ENCODE measurements at regions not wholly inside any gene's neighbourhood (a gene's known extent, or its start where the extent isn't known, plus 50 kb on each side); places are given as distances from the start of the nearest gene placed in this dataset.
A peak's percentile ranks its signal among the peaks of the same experiment; 100 is the strongest.

GRCh38 chrX:567891-568290 lies 62.7 kb upstream of the SHOX start:
- DNase-seq (no peak), ATAC-seq (no peak)
- H3K36me3 Mint-ChIP-seq = no peaks in the 10 kb centered on the region

GRCh38 chrX:568311-568710 lies 62.3 kb upstream of the SHOX start:
- CTCF ChIA-PET = no interaction called here
- no peaks in the 10 kb centered on the region for H3K4me1 Mint-ChIP-seq
- no peaks in the 10 kb centered on the region for H3K36me3 Mint-ChIP-seq
- no peak overlapping the region for H3K4me3 Mint-ChIP-seq
- ATAC-seq = no peak
- no peaks in the 10 kb centered on the region for H3K27me3 Mint-ChIP-seq
- no peak overlapping the region for H3K27ac Mint-ChIP-seq
- DNase-seq = no peak
- H3K9me3 Mint-ChIP-seq (ENCODE audit: low read depth) = peaks cover 23% of the 10 kb centered on the region

More at GRCh38 chrX:567891-568290, 62.7 kb upstream of the SHOX start:
- Mint-ChIP-seq H3K27ac (no peak overlapping the region), H3K4me1 (no peaks in the 10 kb centered on the region), H3K9me3 (ENCODE audit: low read depth) (peaks cover 23% of the 10 kb centered on the region), H3K4me3 (no peak overlapping the region), H3K27me3 (no peaks in the 10 kb centered on the region)
- CTCF ChIA-PET = no interaction called here

- no peak for DNase-seq
- CTCF ChIA-PET = no interaction called here
- peak; percentile 34 for ATAC-seq
- peaks cover 12% of the 10 kb centered on the region for H3K9me3 Mint-ChIP-seq (ENCODE audit: low read depth)
- no peak overlapping the region for H3K4me3 Mint-ChIP-seq
- H3K4me1 Mint-ChIP-seq = no peaks in the 10 kb centered on the region
- H3K36me3 Mint-ChIP-seq = no peaks in the 10 kb centered on the region
- no peak overlapping the region for H3K27ac Mint-ChIP-seq
- no peaks in the 10 kb centered on the region for H3K27me3 Mint-ChIP-seq
These were observed 58.0 kb upstream of the SHOX start for GRCh38 chrX:572538-573124.

- DNase-seq (peak; percentile 48), ATAC-seq (no peak)
- H3K27me3 Mint-ChIP-seq = no peaks in the 10 kb centered on the region
- CTCF ChIA-PET = no interaction called here
- no peaks in the 10 kb centered on the region for H3K36me3 Mint-ChIP-seq
- H3K4me1 Mint-ChIP-seq = no peaks in the 10 kb centered on the region
- no peak overlapping the region for H3K27ac Mint-ChIP-seq
- peaks cover 18% of the 10 kb centered on the region for H3K9me3 Mint-ChIP-seq (ENCODE audit: low read depth)
- no peak overlapping the region for H3K4me3 Mint-ChIP-seq
These were observed 56.3 kb upstream of the SHOX start for GRCh38 chrX:574251-574650.

- ATAC-seq (no peak), DNase-seq (no peak)
- H3K4me1 Mint-ChIP-seq = no peaks in the 10 kb centered on the region
- no peaks in the 10 kb centered on the region for H3K36me3 Mint-ChIP-seq
- no peak overlapping the region for H3K27ac Mint-ChIP-seq
- H3K9me3 Mint-ChIP-seq (ENCODE audit: low read depth) = peaks cover 18% of the 10 kb centered on the region
- H3K4me3 Mint-ChIP-seq = no peak overlapping the region
- CTCF ChIA-PET = no interaction called here
- no peaks in the 10 kb centered on the region for H3K27me3 Mint-ChIP-seq
These were observed 55.8 kb upstream of the SHOX start for GRCh38 chrX:574830-575229.

GRCh38 chrX:576904-577560 lies 53.6 kb upstream of the SHOX start:
- Mint-ChIP-seq H3K27me3 (no peaks in the 10 kb centered on the region), H3K4me1 (no peaks in the 10 kb centered on the region), H3K36me3 (no peaks in the 10 kb centered on the region), H3K9me3 (ENCODE audit: low read depth) (peaks cover 28% of the 10 kb centered on the region), H3K27ac (no peak overlapping the region), H3K4me3 (no peak overlapping the region)
- ATAC-seq (no peak), DNase-seq (no peak)
- CTCF ChIA-PET = no interaction called here

- Mint-ChIP-seq H3K36me3 (no peaks in the 10 kb centered on the region), H3K9me3 (ENCODE audit: low read depth) (peaks cover 28% of the 10 kb centered on the region), H3K4me1 (no peaks in the 10 kb centered on the region), H3K27ac (no peak overlapping the region), H3K27me3 (no peaks in the 10 kb centered on the region), H3K4me3 (no peak overlapping the region)
- DNase-seq (no peak), ATAC-seq (no peak)
- CTCF ChIA-PET = no interaction called here
These were observed 52.1 kb upstream of the SHOX start for GRCh38 chrX:578531-578930.

GRCh38 chrX:580030-580429 lies 50.6 kb upstream of the SHOX start:
- DNase-seq = no peak
- Mint-ChIP-seq H3K4me1 (no peaks in the 10 kb centered on the region), H3K27me3 (no peaks in the 10 kb centered on the region), H3K27ac (no peak overlapping the region), H3K4me3 (no peak overlapping the region), H3K36me3 (no peaks in the 10 kb centered on the region), H3K9me3 (ENCODE audit: low read depth) (peaks cover 28% of the 10 kb centered on the region)
- ATAC-seq = no peak
- CTCF ChIA-PET = no interaction called here

All from activated CD8-positive, alpha-beta memory T cell treated with anti-CD3 and anti-CD28 coated beads, Interleukin-2, amount 10 ng/mL, durations not matched to agents 7 days and 5 days (primary cell).